ENCODE measurements at regions not wholly inside any gene's neighbourhood (a gene's known extent, or its start where the extent isn't known, plus 50 kb on each side); places are given as distances from the start of the nearest gene placed in this dataset.
A peak's percentile ranks its signal among the peaks of the same experiment; 100 is the strongest.
"Not testable (repeated sequence)": the region's sequence is repeated elsewhere in the genome, so short reads cannot be mapped to it uniquely, and the experiment has no call there.

- ATAC-seq (ENCODE audit: low read depth) (peak; percentile 67), DNase-seq (peak; percentile 84)
- H3K4me1 ChIP-seq (ENCODE audit: control insufficient read depth, insufficient read depth, low read length); dilution Hi-C loops (cut with HindIII; ENCODE audit: low sequenced_read_pairs, unreplicated experiment); H3K56ac ChIP-seq (ENCODE audit: extremely low read depth, insufficient read depth, low read length); H3K18ac ChIP-seq (ENCODE audit: low read depth, low read length); H3K4me2 ChIP-seq (ENCODE audit: low read depth, low read length); H3K36me3 ChIP-seq (ENCODE audit: control insufficient read depth, insufficient read depth, low read length); POLR2A ChIA-PET (ENCODE audit: unreplicated experiment); in situ Hi-C loops (cut with MboI; ENCODE audit: low sequenced_read_pairs); H3K9me3 ChIP-seq (ENCODE audit: control insufficient read depth, insufficient read depth, low read length); intact Hi-C loops (cut with micrococcal nuclease); H2AK9ac ChIP-seq (replicated peaks; ENCODE audit: low read depth, low read length, poor library complexity); CTCF ChIA-PET; H3K4ac ChIP-seq (ENCODE audit: low read depth, low read length); H2BK120ac ChIP-seq (ENCODE audit: low read depth, low read length); H4K5ac ChIP-seq (ENCODE audit: low read depth, low read length); H4K20me1 ChIP-seq (ENCODE audit: insufficient read depth, low read length); H2AFZ ChIP-seq (replicated peaks; ENCODE audit: low read length, poor library complexity); H3K23ac ChIP-seq (ENCODE audit: low read depth, low read length); H3K79me1 ChIP-seq (ENCODE audit: low read depth in 1 of 2, low read length in 2 of 2); H2BK15ac ChIP-seq (ENCODE audit: low read depth, low read length); H3K27me3 ChIP-seq (ENCODE audit: control insufficient read depth, insufficient read depth, low read length); BruUV-seq (replicated peaks); H3K9ac ChIP-seq (ENCODE audit: low read depth, low read length); H3K9me1 ChIP-seq (ENCODE audit: insufficient read depth, low read length); H3K4me3 ChIP-seq (ENCODE audit: insufficient read depth, low read depth, low read length); H3K14ac ChIP-seq (replicated peaks; ENCODE audit: low read depth, low read length): not testable (repeated sequence)
- Histone ChIP-seq H2BK20ac (ENCODE audit: low read depth, low read length) (0 out of 2 replicates have a peak overlapping the region, but pooled peaks have one; percentile 14), H4K8ac (ENCODE audit: low read depth in 2 of 2, low read length in 2 of 2) (peak overlapping the region in 1 of 2 experiments; percentile 55; a peak in 1 of 4 replicates), H4K91ac (ENCODE audit: insufficient read depth, low read depth, low read length) (peak overlapping the region; percentile 47; the same call in 1 of the 2 replicates), H2AK5ac (ENCODE audit: low read depth, low read length) (0 out of 2 replicates have a peak overlapping the region, but pooled peaks have one; percentile 50), H2BK5ac (ENCODE audit: low read depth, low read length, poor library complexity, severe bottlenecking) (peak overlapping the region; percentile 26), H3K27ac (ENCODE audit: insufficient read depth, low read length) (peak overlapping the region; percentile 13; the same call in 1 of the 2 replicates)
- WGBS, 2 experiments (ENCODE audit: extremely low coverage in 2 of 2, insufficient read length in 1 of 2), result no CpG with 5 or more reads among the region's 7 CpGs
- TF ChIP-seq CEBPB (IDR thresholded peaks at IDR 0.05; ENCODE audit: low read depth, low read length), result 0 out of 2 replicates have a peak, but pooled peaks have one; percentile 29
Observed at GRCh38 chr7:70989-71388, 121.4 kb upstream of the FAM20C start.

DNA sequence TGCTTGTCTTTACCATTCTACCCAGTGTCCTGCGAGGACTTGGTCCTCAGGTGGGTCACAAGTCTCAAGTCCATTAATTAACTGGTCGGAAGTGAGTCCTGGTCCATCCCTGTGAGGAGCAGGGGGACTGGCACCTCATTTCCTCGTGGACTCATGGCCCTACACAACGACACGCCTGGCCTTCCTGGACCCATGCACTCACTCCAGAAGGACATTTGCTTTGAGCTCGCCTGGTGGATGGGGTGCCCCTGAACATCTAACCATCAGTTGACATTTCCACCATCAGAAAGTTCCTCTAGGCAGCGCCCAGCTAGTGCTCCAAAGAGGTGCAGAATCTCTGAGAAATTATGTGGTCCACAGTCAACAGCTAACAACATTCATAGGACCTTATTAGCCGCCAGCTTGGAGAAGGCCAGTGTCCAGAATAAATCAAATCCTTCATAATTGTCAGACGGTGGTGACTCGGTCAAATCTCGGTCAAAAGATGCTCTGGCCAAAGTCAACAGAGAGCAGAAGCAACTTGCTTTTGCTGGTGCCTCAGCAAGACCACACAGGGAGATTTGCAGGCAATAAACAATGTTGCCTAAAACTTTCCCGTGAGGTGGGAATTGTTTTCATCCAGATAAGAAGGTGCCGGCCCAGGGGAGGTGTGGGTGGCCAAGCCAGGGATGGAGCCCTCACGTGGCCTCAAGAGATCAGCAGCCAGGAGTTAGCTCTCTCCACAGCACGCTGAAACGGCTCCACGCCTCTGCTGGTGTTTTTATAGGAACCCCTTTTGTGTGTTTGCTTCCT, 119.9 kb upstream of the FAM20C start:
- H2BK20ac ChIP-seq (ENCODE audit: low read depth, low read length); H2BK15ac ChIP-seq (ENCODE audit: low read depth, low read length); H2AK5ac ChIP-seq (ENCODE audit: low read depth, low read length); dilution Hi-C loops (cut with HindIII; ENCODE audit: low sequenced_read_pairs, unreplicated experiment); intact Hi-C loops (cut with micrococcal nuclease); H3K9me3 ChIP-seq (ENCODE audit: control insufficient read depth, insufficient read depth, low read length); DNase-seq; H2AK9ac ChIP-seq (replicated peaks; ENCODE audit: low read depth, low read length, poor library complexity); H3K79me1 ChIP-seq (ENCODE audit: low read depth in 1 of 2, low read length in 2 of 2); H4K5ac ChIP-seq (ENCODE audit: low read depth, low read length); H4K8ac ChIP-seq (ENCODE audit: low read depth in 2 of 2, low read length in 2 of 2); in situ Hi-C loops (cut with MboI; ENCODE audit: low sequenced_read_pairs); BruUV-seq (replicated peaks); H3K23ac ChIP-seq (ENCODE audit: low read depth, low read length); H4K20me1 ChIP-seq (ENCODE audit: insufficient read depth, low read length); H3K27ac ChIP-seq (ENCODE audit: insufficient read depth, low read length); H2BK5ac ChIP-seq (ENCODE audit: low read depth, low read length, poor library complexity, severe bottlenecking); POLR2A ChIA-PET (ENCODE audit: unreplicated experiment); H3K27me3 ChIP-seq (ENCODE audit: control insufficient read depth, insufficient read depth, low read length); H3K4me2 ChIP-seq (ENCODE audit: low read depth, low read length); H3K4ac ChIP-seq (ENCODE audit: low read depth, low read length); H3K56ac ChIP-seq (ENCODE audit: extremely low read depth, insufficient read depth, low read length); H3K18ac ChIP-seq (ENCODE audit: low read depth, low read length); H4K91ac ChIP-seq (ENCODE audit: insufficient read depth, low read depth, low read length); H3K9me1 ChIP-seq (ENCODE audit: insufficient read depth, low read length); H2BK120ac ChIP-seq (ENCODE audit: low read depth, low read length); H3K36me3 ChIP-seq (ENCODE audit: control insufficient read depth, insufficient read depth, low read length); H2AFZ ChIP-seq (replicated peaks; ENCODE audit: low read length, poor library complexity); H3K4me3 ChIP-seq (ENCODE audit: insufficient read depth, low read depth, low read length); CTCF ChIA-PET; ATAC-seq (ENCODE audit: low read depth); H3K4me1 ChIP-seq (ENCODE audit: control insufficient read depth, insufficient read depth, low read length); H3K14ac ChIP-seq (replicated peaks; ENCODE audit: low read depth, low read length); H3K9ac ChIP-seq (ENCODE audit: low read depth, low read length): not testable (repeated sequence)
- no CpG with 5 or more reads among the region's 17 CpGs for WGBS, 2 experiments (ENCODE audit: extremely low coverage in 2 of 2, insufficient read length in 1 of 2)

All from IMR-90 (cell line).